Immature natural killer cell (primary cell): ENCODE measurements at regions not wholly inside any gene's neighbourhood (a gene's known extent, or its start where the extent isn't known, plus 50 kb on each side); places are given as distances from the start of the nearest gene placed in this dataset.
"Not testable (repeated sequence)": the region's sequence is repeated elsewhere in the genome, so short reads cannot be mapped to it uniquely, and the experiment has no call there.

Experiments used
- DNase-seq, 3 donors: peaks; one replicate each; pipeline ENCODE4 v3.0.0; 2022; ENCODE audit warnings: mixed read lengths in 1 of 3
- H3K27ac Mint-ChIP-seq, 6 donors: one replicate each; pipeline ENCODE4 v1.8.0; 2020; ENCODE audit warnings: mixed read lengths in 6 of 6, mild to moderate bottlenecking in 5 of 6, inconsistent platforms in 4 of 6, moderate library complexity in 3 of 6
- H3K27me3 Mint-ChIP-seq, 3 donors: one replicate each; pipeline ENCODE4 v1.8.0; 2020 to 2021; ENCODE audit warnings: low read depth in 3 of 3, mild to moderate bottlenecking in 3 of 3, mixed read lengths in 3 of 3, moderate library complexity in 3 of 3, inconsistent platforms in 1 of 3
- H3K36me3 Mint-ChIP-seq, 3 donors: one replicate each; pipeline ENCODE4 v1.8.0; 2020; ENCODE audit warnings: mixed read lengths in 3 of 3, inconsistent platforms in 2 of 3, mild to moderate bottlenecking in 2 of 3
- H3K4me1 Mint-ChIP-seq, 2 donors: one replicate each; pipeline ENCODE4 v1.8.0; 2020; ENCODE audit warnings: inconsistent platforms in 2 of 2, mild to moderate bottlenecking in 2 of 2, mixed read lengths in 2 of 2, moderate library complexity in 1 of 2
- H3K4me3 Mint-ChIP-seq, 5 donors: one replicate each; pipeline ENCODE4 v1.8.0; 2020; ENCODE audit warnings: mild to moderate bottlenecking in 5 of 5, mixed read lengths in 5 of 5, inconsistent platforms in 3 of 5, moderate library complexity in 3 of 5
- H3K9me3 Mint-ChIP-seq, 6 donors: one replicate each; pipeline ENCODE4 v1.8.0; 2020; ENCODE audit warnings: mild to moderate bottlenecking in 6 of 6, mixed read lengths in 6 of 6, inconsistent platforms in 4 of 6, moderate library complexity in 3 of 6

DNA sequence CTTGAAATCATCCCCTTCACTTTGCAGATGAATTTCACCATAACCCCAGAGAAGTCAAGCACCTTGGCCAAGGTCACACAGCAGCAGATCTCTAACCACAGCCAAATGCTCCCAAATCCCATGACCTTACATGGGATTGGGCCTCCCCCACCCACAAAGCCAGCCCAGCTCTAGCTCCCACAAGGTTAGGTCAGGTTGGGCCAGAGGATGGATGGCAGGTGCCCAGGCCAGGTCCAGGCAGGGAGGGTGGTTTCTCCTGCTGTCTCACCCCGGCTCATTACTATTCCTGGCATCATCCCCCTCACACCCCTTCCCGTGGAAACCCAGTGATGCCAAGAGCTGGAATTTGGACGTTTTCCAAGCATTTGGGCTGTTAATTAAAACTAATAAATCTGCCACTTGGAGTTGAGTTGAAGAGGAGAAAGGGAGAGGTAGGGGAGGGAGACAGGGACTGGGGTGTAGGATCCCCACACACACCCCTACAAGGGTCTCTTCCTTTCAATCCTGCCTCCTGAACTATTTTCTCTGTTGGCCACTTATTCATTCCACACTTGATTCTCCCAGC lies 181.6 kb downstream of the TMEM132E start:
- H3K9me3 Mint-ChIP-seq: no peaks in the 10 kb centered on the region
- no peaks in the 10 kb centered on the region for H3K4me1 Mint-ChIP-seq
- H3K27ac Mint-ChIP-seq: no peak overlapping the region
- H3K36me3 Mint-ChIP-seq: no peaks in the 10 kb centered on the region
- H3K27me3 Mint-ChIP-seq: peaks cover 2 to 8% (median 4%) of the 10 kb centered on the region in 3 donors
- no peak overlapping the region for H3K4me3 Mint-ChIP-seq
- DNase-seq: no peak

DNA sequence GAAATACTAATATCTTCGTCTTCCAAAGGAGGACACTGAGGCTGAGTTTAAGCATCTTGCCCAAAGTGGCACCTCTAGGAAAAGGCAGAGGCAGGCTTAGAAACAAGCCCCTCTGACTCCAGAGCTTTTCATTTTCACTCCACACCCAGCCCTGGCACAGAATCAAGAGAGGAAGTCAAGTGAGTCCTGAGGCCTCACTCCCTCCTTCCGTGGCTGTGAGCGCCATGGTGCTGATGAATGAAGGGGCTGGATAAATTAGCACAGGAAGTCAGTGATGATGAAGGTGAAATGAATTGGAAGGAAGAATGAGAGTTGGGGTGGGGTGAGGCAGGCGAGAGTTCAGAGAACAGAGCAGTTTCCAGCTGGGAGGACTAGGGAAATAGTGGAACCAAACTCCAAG lies 179.3 kb downstream of the TMEM132E start:
- H3K27me3 Mint-ChIP-seq: peaks cover under 1 to 12% (median 5%) of the 10 kb centered on the region in 3 donors
- no peak overlapping the region for H3K4me3 Mint-ChIP-seq
- DNase-seq: no peak
- no peaks in the 10 kb centered on the region for H3K9me3 Mint-ChIP-seq
- H3K36me3 Mint-ChIP-seq: no peaks in the 10 kb centered on the region
- H3K27ac Mint-ChIP-seq: no peak overlapping the region
- H3K4me1 Mint-ChIP-seq: no peaks in the 10 kb centered on the region

DNA sequence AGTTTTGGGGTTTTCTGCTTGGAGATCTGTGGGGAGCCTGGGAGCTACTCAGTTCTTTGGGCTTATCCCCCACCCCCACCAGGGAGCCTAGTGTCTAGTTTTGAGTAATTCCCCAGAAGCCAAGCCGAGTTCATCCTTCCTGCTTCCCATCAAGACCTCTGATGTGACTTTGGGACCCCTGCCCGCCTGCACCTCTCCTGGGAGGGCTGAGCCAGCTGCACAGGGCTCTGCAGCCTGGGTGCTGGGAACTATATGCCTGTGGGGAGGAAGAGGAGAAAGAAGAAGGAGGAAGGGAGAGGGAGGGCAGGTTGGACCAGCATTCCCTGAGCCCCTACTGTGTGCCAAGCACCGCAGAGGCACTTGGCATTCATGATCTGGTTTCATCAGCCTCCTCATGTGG lies 178.9 kb downstream of the TMEM132E start:
- H3K27ac Mint-ChIP-seq: no peak overlapping the region
- no peak for DNase-seq
- peaks cover 0 to 12% (median 5%) of the 10 kb centered on the region in 3 donors for H3K27me3 Mint-ChIP-seq
- H3K36me3 Mint-ChIP-seq: no peaks in the 10 kb centered on the region
- H3K4me1 Mint-ChIP-seq: no peaks in the 10 kb centered on the region
- no peak overlapping the region for H3K4me3 Mint-ChIP-seq
- H3K9me3 Mint-ChIP-seq: no peaks in the 10 kb centered on the region

DNA sequence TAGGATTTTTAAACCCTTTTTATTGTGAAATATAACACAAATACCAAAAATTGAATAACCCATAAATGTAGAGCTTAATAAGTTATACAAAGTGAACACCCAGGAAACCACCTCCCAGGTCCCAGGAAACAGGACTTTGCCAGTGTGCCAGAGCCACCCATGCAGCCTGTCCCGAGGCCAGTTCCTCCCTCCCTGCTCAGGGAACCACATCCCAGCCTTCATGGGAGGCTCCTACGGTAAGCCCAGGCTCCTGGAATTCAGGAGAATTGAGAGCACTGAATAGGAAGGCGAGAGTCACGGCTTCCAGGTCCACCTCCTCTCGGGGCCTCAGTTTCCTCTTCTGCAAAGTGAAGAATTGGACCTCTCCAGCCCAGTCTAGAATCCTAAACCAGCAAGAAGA lies 178.2 kb downstream of the TMEM132E start:
- H3K4me1 Mint-ChIP-seq: no peaks in the 10 kb centered on the region
- H3K36me3 Mint-ChIP-seq: no peaks in the 10 kb centered on the region
- DNase-seq: no peak
- no peak overlapping the region for H3K27ac Mint-ChIP-seq
- H3K27me3 Mint-ChIP-seq: peaks cover under 1 to 11% (median 5%) of the 10 kb centered on the region in 3 donors
- H3K4me3 Mint-ChIP-seq: no peak overlapping the region
- H3K9me3 Mint-ChIP-seq: no peaks in the 10 kb centered on the region

DNA sequence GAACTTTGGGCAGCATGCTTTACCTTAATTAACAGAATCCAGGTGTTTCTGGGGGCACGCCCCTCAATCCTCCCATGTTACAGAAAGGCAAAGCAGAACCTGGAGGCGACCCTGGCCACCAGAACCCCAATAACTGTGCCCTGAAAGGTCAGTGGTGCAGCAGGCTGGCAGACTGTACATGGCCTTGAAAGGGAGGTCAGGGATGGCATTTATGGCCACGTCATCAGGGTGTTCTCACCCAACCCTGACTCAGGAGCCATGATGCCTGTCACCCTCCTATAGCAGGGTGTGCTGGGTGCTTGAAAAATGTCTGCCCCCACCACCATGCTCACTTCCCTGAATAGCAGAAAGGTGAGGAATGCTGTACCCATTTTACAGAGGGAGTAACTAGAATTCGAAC lies 177.7 kb downstream of the TMEM132E start:
- no peak overlapping the region for H3K27ac Mint-ChIP-seq
- no peak overlapping the region for H3K4me3 Mint-ChIP-seq
- peaks cover 3 to 10% (median 5%) of the 10 kb centered on the region in 3 donors for H3K27me3 Mint-ChIP-seq
- no peak for DNase-seq
- H3K36me3 Mint-ChIP-seq: no peaks in the 10 kb centered on the region
- no peaks in the 10 kb centered on the region for H3K9me3 Mint-ChIP-seq
- H3K4me1 Mint-ChIP-seq: no peaks in the 10 kb centered on the region

DNA sequence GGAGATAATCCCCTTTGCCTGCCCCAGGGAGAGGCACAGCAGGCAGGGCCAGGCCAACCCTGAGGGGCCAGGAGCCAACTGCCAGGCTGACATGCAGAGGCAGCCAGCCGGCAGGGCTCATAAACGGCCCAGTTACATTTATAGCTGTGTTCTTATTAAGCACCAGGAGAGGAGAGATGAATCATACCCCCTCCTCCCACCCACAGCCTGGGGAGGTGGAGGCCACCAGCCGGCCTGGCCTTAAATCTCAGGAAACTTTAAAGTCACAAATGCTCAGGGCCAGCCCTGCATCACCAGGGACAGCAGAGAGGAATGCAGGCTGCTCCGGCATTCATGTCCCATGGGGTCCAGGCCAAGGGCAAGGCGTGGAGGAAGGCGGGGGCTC lies 177.2 kb downstream of the TMEM132E start:
- Mint-ChIP-seq H3K4me3 (no peak overlapping the region), H3K4me1 (no peaks in the 10 kb centered on the region), H3K36me3 (no peaks in the 10 kb centered on the region), H3K9me3 (no peaks in the 10 kb centered on the region), H3K27ac (no peak overlapping the region), H3K27me3 (peaks cover 3 to 10% (median 5%) of the 10 kb centered on the region in 3 donors)
- DNase-seq: no peak

DNA sequence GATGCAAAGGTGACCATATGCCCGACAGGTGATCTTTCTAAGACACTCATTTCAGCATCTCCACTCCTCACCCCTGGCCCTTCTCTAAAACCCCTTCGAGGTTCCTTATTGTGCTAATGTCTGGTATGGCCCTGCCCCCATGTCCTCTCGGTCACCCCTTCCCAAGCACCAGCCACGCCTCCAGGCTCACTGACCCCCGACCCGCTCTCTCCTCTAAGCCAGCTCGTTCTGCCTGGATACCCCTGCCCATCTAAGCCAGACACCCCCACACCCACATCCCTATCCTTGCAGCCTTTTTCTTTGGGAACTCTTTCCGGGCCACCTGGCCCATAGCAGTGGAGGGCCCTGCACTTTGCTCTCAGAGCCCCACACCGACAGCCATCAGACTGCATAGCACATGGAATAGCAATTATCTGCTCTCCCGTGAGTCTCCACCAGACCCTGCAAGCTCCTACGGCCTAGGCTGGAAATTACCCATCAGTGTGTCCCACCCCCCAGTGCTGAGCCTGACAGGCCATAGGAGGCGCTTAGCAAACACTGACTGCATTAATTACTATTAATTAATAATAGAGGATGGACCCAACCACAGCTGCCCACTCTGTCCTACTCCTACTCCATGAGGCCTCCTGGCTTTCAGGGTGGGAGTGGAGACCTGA lies 176.7 kb downstream of the TMEM132E start:
- Mint-ChIP-seq H3K27me3 (peaks cover 3 to 10% (median 4%) of the 10 kb centered on the region in 3 donors), H3K4me3 (no peak overlapping the region), H3K9me3 (no peaks in the 10 kb centered on the region), H3K36me3 (no peaks in the 10 kb centered on the region), H3K27ac (no peak overlapping the region), H3K4me1 (no peaks in the 10 kb centered on the region)
- no peak for DNase-seq

DNA sequence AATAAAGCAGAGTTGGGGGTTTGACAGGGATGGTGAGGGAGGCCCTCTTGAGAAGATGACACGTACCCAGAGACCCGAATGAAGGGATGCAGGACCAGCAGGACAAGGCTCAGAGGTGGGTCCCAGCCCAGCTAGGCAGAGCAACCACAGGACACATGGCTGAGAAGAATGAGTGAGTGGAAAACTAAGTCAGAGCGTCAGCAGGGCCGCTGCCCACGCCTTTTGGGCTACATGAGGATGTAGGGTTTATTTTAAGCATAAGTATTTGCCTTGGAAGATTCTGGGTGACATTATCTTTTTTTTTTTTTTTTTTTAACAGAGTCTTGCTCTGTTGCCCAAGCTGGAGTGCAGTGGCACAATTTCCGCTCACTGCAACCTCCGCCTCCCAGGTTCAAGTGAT lies 176.0 kb downstream of the TMEM132E start:
- H3K4me1 Mint-ChIP-seq: no peaks in the 10 kb centered on the region
- peaks cover 3 to 10% (median 4%) of the 10 kb centered on the region in 3 donors for H3K27me3 Mint-ChIP-seq
- no peak overlapping the region for H3K27ac Mint-ChIP-seq
- DNase-seq: no peak
- H3K9me3 Mint-ChIP-seq: no peaks in the 10 kb centered on the region
- H3K4me3 Mint-ChIP-seq: no peak overlapping the region
- no peaks in the 10 kb centered on the region for H3K36me3 Mint-ChIP-seq

DNA sequence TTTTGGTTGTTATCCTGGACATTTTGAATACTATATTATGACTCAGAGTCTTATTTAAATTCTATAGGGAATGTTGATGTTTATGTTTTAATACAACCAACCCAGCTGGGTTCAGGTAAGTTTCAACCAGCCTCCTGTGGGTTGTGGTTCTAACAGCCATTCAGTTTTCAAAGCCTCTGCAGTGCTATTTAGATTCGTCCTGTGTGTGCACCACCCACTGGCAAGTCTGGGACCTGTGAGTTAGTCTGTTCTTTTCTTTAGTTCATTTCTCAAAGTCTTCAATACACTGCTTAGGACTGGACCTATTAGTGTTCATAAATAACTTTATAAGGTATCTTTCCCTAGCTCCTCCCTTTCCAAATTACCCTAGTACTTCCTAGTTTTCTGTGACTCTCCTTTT lies 170.6 kb downstream of the TMEM132E start:
- H3K36me3 Mint-ChIP-seq: no peaks in the 10 kb centered on the region
- no peak overlapping the region for H3K4me3 Mint-ChIP-seq
- H3K27me3 Mint-ChIP-seq: peaks cover 2 to 9% (median 4%) of the 10 kb centered on the region in 3 donors
- no peaks in the 10 kb centered on the region for H3K4me1 Mint-ChIP-seq
- H3K27ac Mint-ChIP-seq: no peak overlapping the region
- DNase-seq: no peak
- peaks cover 0 to 2% (median 0%) of the 10 kb centered on the region in 6 donors for H3K9me3 Mint-ChIP-seq

DNA sequence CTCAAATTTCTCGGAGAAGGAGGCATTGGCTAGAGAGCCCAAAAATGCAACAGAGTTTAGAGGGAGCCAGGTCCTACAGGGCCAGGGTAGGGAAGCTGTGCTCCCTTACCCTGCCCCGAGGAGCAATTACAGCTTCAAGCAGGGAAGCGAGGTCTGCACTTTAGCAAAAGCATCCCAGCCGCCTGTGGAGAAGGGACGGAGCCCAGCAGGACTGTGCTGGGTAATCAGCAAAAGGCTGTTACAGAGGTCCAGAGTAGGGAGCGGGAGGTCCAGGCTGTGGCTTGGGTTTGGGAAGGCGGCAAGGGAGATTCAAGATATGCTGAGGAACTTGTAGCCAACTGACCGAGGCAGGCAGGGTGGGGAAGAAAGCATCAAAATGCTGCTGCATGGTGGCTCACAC lies 162.6 kb downstream of the TMEM132E start:
- Mint-ChIP-seq H3K4me1 (no peaks in the 10 kb centered on the region), H3K27ac (no peak overlapping the region), H3K27me3 (peaks cover 0 to 9% (median 4%) of the 10 kb centered on the region in 3 donors), H3K4me3 (no peak overlapping the region), H3K9me3 (peaks cover 0 to 2% (median 0%) of the 10 kb centered on the region in 6 donors), H3K36me3 (no peaks in the 10 kb centered on the region)
- no peak for DNase-seq

DNA sequence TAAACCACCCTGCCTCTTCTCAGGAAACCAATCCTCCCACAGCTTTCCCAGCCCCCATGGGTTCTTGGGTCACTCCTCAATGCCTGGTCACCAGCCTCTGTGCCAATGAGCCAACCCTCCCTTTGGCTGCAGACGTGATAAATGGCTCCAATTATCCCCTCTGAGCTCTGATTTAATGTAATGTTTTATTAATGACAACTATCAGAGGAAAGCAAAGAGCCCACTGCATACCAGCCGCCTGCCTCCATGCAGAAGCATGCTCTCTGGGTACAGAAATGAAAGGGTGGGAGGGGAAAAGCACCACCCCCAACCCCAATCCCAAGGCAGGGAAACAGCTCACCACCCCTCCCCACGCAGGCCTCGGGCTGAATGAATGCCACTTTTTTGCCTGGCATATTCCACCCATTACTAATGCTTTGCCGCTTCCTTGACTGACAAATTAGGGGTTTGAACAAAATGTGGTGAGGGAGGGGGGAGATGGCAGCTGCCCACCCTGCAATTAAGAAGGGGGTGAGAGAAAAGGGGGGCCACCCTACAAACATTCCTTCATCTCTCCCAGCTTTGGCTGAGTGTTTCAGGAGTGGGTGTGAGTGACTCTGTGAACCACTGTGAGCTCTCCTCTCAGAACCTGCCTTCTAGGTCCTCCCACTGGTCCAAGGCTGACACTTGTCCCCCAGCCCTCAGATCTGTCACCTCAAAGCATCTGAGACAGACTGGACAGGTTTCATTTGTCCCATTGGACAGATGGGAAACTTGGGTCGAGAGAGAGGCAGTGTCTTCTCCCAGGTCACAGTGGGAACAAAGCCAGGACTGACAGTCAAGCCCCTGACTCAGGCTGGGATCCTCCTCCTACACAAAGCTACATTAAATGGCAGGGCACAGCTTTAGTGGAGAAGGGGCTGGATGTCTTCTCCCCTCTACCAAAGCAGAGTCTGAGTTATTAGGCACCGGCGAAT lies 161.5 kb downstream of the TMEM132E start:
- no peak overlapping the region for H3K27ac Mint-ChIP-seq
- no peak overlapping the region for H3K4me3 Mint-ChIP-seq
- no peak for DNase-seq
- H3K27me3 Mint-ChIP-seq: peaks cover 0 to 9% (median 4%) of the 10 kb centered on the region in 3 donors
- no peaks in the 10 kb centered on the region for H3K9me3 Mint-ChIP-seq
- no peaks in the 10 kb centered on the region for H3K36me3 Mint-ChIP-seq
- H3K4me1 Mint-ChIP-seq: no peaks in the 10 kb centered on the region

DNA sequence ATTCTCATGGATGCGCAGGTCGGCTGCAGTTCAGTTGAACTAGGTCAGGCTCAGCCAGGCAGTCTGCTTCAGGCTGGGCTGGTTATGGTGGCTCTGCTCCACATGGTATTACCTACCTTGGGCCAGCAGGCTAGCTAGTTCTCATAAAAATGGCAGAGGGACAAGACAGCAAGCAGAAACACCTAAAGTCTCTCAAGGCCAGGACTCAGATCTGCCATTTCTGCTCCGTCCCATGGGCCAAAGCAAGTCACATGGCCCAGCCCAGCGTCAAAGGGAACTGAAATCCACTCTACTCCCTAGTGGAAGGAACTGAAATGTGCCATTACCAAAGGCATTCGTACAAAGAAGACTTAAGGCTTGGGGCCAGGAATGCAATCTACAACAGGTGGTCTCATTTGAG lies 160.0 kb downstream of the TMEM132E start:
- Mint-ChIP-seq H3K36me3 (no peaks in the 10 kb centered on the region), H3K27me3 (peaks cover 0 to 7% (median 4%) of the 10 kb centered on the region in 3 donors), H3K27ac (no peak overlapping the region), H3K4me3 (no peak overlapping the region), H3K9me3 (no peaks in the 10 kb centered on the region), H3K4me1 (no peaks in the 10 kb centered on the region)
- DNase-seq: no peak

DNA sequence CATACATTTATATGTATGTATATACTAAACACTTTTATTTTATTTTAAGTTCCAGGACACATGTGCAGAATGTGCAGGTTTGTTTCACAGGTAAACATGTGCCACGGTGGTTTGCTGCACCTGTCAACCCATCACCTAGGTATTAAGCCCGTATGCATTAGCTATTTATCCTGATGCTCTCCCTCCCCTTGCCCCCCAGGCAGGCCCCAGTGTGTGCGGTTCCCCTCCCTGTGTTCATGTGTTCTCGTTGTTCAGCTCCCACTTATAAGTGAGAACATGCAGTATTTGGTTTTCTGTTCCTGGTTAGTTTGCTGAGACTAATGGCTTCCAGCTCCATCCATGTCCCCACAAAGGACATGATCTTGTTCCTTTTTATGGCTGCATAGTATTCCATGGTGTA lies 158.3 kb downstream of the TMEM132E start:
- H3K4me1 Mint-ChIP-seq, H3K4me3 Mint-ChIP-seq, H3K36me3 Mint-ChIP-seq, H3K27me3 Mint-ChIP-seq, DNase-seq, H3K27ac Mint-ChIP-seq, H3K9me3 Mint-ChIP-seq: not testable (repeated sequence)

DNA sequence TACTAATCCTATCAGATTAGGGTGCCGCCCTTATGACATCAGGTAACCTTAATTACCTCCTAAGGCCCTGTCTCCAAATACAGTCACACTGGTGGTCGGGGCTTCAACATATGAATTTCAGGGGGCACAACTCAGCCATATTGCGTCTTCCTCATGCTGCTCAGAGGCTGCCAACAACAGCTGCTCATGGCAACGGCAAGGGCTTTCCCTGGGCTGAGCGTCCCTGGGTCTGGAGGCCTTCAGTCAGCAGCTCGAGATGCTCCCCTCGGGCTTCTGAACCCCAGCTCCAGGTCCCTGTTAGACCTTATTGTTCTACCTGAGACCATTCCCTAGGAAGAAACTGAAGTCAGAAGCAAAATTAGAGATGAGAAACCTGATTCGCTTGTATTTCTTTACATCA lies 157.2 kb downstream of the TMEM132E start:
- no peak for DNase-seq
- Mint-ChIP-seq H3K36me3 (no peaks in the 10 kb centered on the region), H3K27me3 (peaks cover 2 to 7% (median 4%) of the 10 kb centered on the region in 3 donors), H3K4me1 (no peaks in the 10 kb centered on the region), H3K4me3 (no peak overlapping the region), H3K9me3 (no peaks in the 10 kb centered on the region), H3K27ac (no peak overlapping the region)
